ENCODE measurements at regions not wholly inside any gene's neighbourhood (a gene's known extent, or its start where the extent isn't known, plus 50 kb on each side); places are given as distances from the start of the nearest gene placed in this dataset.

DNA sequence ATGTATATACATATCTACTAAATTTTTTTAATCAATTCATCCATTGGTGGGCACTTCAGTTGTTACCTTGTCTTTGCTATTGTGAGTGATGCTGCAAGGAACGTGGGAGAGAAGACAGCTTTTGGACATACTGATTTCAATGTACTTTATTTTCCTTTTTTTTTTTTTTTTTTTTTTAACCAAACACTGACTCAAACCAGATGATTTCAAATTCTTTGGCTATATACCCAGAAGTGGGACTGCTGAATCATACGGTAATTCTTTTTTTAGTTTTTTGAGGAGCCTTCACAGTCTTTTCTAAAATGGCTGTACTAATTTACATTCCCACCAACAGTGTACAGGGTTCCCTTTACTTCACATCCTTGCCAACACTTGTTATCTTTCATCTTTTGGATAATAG lies 204.7 kb downstream of the INSIG2 start:
- TF ChIP-seq POLR2A (IDR thresholded peaks at IDR 0.05; ENCODE audit: low read length) (no peak), GATA1 (IDR thresholded peaks at IDR 0.05; ENCODE audit: low read depth, low read length) (no peak)
